ENCODE measurements at regions not wholly inside any gene's neighbourhood (a gene's known extent, or its start where the extent isn't known, plus 50 kb on each side); places are given as distances from the start of the nearest gene placed in this dataset.

GRCh38 chr7:98470485-98471240, 69.8 kb upstream of the BAIAP2L1 start:
- Histone ChIP-seq H3K27ac (ENCODE audit: low read depth in 1 of 2, low read length in 1 of 2) (no peak overlapping the region), H3K9ac (ENCODE audit: insufficient read depth in 1 of 2, low read length in 2 of 2) (no peak overlapping the region), H3K27me3 (ENCODE audit: control insufficient read depth in 3 of 3, insufficient read depth in 3 of 3, low read length in 2 of 3) (peaks cover 0 to 5% (median 4%) of the 10 kb centered on the region in 3 donors), H3K9me3 (ENCODE audit: control insufficient read depth in 4 of 4, insufficient read depth in 3 of 4, low read length in 3 of 4) (peaks cover 0 to 6% (median 0%) of the 10 kb centered on the region in 4 donors), H3K36me3 (ENCODE audit: control insufficient read depth in 4 of 4, insufficient read depth in 4 of 4, low read length in 4 of 4) (no peaks in the 10 kb centered on the region), H3K4me3 (no peak overlapping the region), H3K4me1 (ENCODE audit: control insufficient read depth in 5 of 5, insufficient read depth in 5 of 5, low read length in 5 of 5) (peaks cover 0 to 5% (median 0%) of the 10 kb centered on the region in 5 donors)
- ATAC-seq (ENCODE audit: insufficient read depth, low FRiP score) (peak; percentile 77), DNase-seq (peak; percentile 3 to 49 (median 18))
- WGBS, 2 donors = 3 to 6% methylated on average over 47 to 48 of the region's 48 CpGs
- TF ChIP-seq, protein P1, sequence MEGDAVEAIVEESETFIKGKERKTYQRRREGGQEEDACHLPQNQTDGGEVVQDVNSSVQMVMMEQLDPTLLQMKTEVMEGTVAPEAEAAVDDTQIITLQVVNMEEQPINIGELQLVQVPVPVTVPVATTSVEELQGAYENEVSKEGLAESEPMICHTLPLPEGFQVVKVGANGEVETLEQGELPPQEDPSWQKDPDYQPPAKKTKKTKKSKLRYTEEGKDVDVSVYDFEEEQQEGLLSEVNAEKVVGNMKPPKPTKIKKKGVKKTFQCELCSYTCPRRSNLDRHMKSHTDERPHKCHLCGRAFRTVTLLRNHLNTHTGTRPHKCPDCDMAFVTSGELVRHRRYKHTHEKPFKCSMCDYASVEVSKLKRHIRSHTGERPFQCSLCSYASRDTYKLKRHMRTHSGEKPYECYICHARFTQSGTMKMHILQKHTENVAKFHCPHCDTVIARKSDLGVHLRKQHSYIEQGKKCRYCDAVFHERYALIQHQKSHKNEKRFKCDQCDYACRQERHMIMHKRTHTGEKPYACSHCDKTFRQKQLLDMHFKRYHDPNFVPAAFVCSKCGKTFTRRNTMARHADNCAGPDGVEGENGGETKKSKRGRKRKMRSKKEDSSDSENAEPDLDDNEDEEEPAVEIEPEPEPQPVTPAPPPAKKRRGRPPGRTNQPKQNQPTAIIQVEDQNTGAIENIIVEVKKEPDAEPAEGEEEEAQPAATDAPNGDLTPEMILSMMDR (IDR thresholded peaks at IDR 0.05; ENCODE audit: control extremely low read depth, extremely low read depth) = no peak

DNA sequence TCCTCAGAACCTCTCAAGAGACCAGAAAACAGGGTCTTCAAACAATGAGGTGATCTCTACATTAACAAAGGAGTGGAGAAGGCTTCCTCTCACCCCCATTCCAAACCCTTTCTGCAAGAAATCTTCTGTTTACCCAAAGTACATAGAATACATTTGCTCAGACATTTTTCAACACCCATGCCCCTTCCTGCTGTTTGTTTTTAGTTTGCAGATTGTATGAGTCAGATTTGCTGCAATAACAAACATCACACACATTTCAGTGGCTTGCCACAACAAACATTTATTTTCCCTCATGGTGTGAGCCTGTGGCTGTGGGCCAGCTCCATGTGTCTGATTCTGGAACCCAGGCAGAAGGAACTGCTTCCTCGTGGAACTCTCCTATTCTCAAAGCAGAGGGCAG, 68.2 kb upstream of the BAIAP2L1 start:
- Histone ChIP-seq H3K4me1 (ENCODE audit: control insufficient read depth in 5 of 5, insufficient read depth in 5 of 5, low read length in 5 of 5) (peaks cover 0 to 5% (median 0%) of the 10 kb centered on the region in 5 donors), H3K9ac (ENCODE audit: insufficient read depth in 1 of 2, low read length in 2 of 2) (no peak overlapping the region), H3K27ac (ENCODE audit: low read depth in 1 of 2, low read length in 1 of 2) (no peak overlapping the region), H3K4me3 (no peak overlapping the region), H3K36me3 (ENCODE audit: control insufficient read depth in 4 of 4, insufficient read depth in 4 of 4, low read length in 4 of 4) (no peaks in the 10 kb centered on the region), H3K9me3 (ENCODE audit: control insufficient read depth in 4 of 4, insufficient read depth in 3 of 4, low read length in 3 of 4) (peaks cover 0 to 6% (median 0%) of the 10 kb centered on the region in 4 donors), H3K27me3 (ENCODE audit: control insufficient read depth in 3 of 3, insufficient read depth in 3 of 3, low read length in 2 of 3) (peaks cover 0 to 5% (median 4%) of the 10 kb centered on the region in 3 donors)
- 75 to 100% methylated on average over 1 of the region's 1 CpG for WGBS, 2 donors
- no peak for ATAC-seq (ENCODE audit: insufficient read depth, low FRiP score)
- TF ChIP-seq, protein P1 (IDR thresholded peaks at IDR 0.05; ENCODE audit: control extremely low read depth, extremely low read depth) = no peak
- DNase-seq = no peak

DNA sequence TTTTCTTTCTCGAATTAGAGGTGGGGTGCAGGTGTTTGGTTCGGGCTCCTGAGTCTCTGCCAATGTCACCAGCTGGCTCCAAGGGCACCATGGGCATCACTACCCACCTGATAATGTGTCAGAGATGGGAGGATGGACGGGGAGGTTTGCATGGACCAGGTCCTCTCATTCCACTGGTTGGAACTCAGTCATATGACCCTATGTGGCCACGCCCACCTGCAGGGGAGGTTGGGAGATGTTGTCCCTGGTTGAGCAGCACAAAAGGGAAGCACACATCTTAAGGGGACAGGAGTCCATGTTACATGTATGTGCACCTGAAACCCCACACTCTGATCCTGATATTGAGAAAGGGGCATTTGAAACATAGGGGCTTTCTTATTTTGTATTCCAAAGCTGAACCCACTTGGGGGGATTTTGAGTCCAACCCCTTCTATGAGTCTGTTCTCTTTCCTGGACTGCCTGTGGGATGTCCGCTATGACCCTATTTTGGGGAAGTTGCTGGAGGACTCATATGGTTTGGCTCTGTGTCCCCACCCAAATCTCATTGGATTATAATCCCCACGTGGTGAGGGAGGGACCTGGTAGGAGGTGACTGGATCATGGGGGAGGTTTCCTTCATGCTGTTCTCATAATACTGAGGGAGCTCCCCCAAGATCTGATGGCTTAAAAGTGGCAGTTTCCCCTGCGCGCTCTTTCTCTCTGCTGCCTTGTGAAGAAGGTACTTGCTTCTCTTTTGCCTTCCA, 66.9 kb upstream of the BAIAP2L1 start:
- Histone ChIP-seq H3K27ac (ENCODE audit: low read depth in 1 of 2, low read length in 1 of 2) (no peak overlapping the region), H3K9me3 (ENCODE audit: control insufficient read depth in 4 of 4, insufficient read depth in 3 of 4, low read length in 3 of 4) (peaks cover 0 to 6% (median 0%) of the 10 kb centered on the region in 4 donors), H3K36me3 (ENCODE audit: control insufficient read depth in 4 of 4, insufficient read depth in 4 of 4, low read length in 4 of 4) (no peaks in the 10 kb centered on the region), H3K27me3 (ENCODE audit: control insufficient read depth in 3 of 3, insufficient read depth in 3 of 3, low read length in 2 of 3) (peaks cover 0 to 5% (median 4%) of the 10 kb centered on the region in 3 donors), H3K4me1 (ENCODE audit: control insufficient read depth in 5 of 5, insufficient read depth in 5 of 5, low read length in 5 of 5) (peaks cover 0 to 5% (median 0%) of the 10 kb centered on the region in 5 donors), H3K4me3 (no peak overlapping the region), H3K9ac (ENCODE audit: insufficient read depth in 1 of 2, low read length in 2 of 2) (no peak overlapping the region)
- TF ChIP-seq, protein P1 (IDR thresholded peaks at IDR 0.05; ENCODE audit: control extremely low read depth, extremely low read depth) = no peak
- no peak for ATAC-seq (ENCODE audit: insufficient read depth, low FRiP score)
- DNase-seq = no peak
- 80 to 82% methylated on average over 8 of the region's 8 CpGs for WGBS, 2 donors
